C4-2B (cell line): ENCODE measurements at regions not wholly inside any gene's neighbourhood (a gene's known extent, or its start where the extent isn't known, plus 50 kb on each side); places are given as distances from the start of the nearest gene placed in this dataset.

Source experiments
- H3K27ac ChIP-seq: fragments of 450-650 bp; 2 replicates; pipeline ENCODE4 v1.5.1; 2017
- CTCF ChIP-seq: fragments of 450-650 bp; conservative IDR thresholded peaks from 2 replicates; pipeline ENCODE4 v1.5.1; 2017; ENCODE audit warnings: mild to moderate bottlenecking
- ZFX ChIP-seq: fragments of 450-650 bp; IDR thresholded peaks from 2 replicates; pipeline ENCODE4 v1.6.1; 2017

DNA sequence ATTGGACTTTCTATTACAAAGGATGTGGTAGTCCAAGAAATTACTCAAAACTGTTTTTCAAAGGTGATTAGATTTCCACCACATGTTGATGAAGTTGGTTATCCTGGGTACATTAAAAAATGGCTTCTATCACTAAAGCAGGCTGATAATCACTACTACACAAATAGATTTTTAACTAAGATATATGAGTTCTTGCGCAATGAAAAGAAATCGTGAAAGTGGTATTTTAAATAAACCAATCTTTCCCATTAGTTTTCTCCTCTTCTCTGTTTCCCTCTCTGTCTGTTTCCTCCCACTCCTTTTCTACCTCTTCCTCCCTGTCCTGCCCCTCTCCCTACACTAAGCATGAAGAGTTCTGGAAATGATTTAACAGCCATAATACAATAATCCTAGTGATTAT is 487.9 kb upstream of the CITED2 start:
- TF ChIP-seq CTCF (no peak), ZFX (no peak)
- H3K27ac ChIP-seq: no peak overlapping the region

DNA sequence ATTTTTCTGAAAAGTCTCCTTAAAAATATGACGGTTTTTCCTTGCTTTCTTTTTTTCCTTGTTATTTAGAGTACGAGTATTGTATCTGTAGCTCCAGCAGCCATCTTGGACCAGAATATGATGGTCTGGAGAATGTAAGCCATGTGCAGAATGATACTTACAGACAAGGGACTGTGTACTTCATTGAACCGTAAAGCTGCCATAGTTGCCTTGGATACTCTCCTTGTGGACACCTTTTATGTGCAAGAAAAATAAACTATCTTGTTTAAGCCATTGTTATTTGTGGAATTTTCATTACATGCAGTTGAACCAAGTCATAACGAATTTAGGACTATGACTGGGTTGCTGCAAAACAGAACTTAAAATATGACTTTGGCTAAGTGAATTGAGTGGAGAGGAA is 485.8 kb upstream of the CITED2 start:
- H3K27ac ChIP-seq: no peak overlapping the region
- TF ChIP-seq CTCF (no peak), ZFX (no peak)

GRCh38 chr6:139858429-139858828 is 484.0 kb upstream of the CITED2 start:
- H3K27ac ChIP-seq: no peak overlapping the region
- no peak for TF ChIP-seq CTCF

DNA sequence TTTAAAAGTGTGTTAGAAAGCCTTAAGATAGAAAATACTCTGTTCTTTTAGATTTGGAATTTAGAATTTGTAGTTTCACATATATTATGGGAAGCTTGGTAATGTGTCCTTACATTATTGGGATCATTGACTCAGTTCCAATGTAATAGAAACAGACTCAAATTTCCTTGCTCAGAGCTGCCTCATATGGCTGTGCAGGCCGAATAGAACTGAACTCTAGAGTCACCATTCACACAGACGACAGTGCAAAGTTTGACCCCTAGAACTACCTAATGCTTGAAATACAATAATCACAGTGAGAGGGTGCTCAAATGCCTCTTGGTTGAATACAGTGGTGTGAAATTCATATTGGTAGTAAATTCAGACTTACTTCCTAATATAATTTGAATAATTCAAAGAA is 482.7 kb upstream of the CITED2 start:
- TF ChIP-seq CTCF (no peak), ZFX (no peak)

DNA sequence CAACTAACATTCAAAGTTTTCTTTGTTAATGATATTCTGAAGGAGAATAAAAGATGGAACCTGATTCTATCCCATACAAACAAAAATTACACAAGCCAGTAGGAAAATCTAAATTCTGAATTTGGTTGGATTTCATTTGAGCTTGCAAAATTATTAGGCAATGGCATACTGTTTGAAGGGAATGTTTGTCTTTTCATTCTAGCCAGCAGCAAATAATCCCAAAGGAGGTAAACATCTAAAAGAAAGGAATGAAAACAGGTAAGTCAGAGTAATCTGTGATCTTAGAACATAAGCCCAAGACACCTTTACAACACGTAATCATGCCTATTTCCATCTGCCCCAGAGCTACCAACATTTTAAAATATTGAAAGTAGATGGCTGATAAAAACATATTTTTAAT is 482.1 kb upstream of the CITED2 start:
- no peak overlapping the region for H3K27ac ChIP-seq
- TF ChIP-seq ZFX: no peak
- no peak for TF ChIP-seq CTCF

More for the DNA sequence above, 482.7 kb upstream of the CITED2 start:
- H3K27ac ChIP-seq: no peak overlapping the region

DNA sequence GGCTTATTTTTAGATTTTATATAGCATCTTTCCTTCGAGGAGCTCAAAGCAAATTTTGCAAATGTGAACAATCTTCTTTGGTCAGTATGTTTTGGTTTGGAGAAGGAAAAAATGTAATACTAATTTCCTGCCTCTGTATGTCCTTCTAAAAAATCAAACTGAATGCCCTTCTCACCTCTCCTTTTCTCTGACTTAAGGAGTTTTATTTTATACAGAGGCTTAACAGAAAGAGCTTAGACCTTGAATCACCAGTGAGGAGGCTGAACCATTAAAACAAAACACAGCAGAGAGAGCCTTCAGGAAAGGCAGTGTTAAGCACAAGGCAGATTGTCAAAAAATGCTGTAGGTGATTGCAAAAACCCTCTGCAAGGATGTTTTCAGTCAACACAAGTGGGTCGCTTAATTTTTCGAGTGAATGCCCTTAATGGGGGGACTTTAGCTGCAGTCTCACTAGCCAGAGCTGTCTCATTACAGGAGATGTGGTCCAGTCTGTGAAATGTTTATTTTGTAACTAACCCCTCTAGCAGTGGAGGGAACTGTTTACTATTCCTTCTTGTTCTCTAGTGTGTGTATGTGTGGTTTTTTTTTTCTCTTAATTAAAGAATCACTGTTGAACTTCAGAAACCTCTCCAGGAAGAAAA is 481.3 kb upstream of the CITED2 start:
- TF ChIP-seq CTCF (no peak), ZFX (no peak)
- no peak overlapping the region for H3K27ac ChIP-seq

DNA sequence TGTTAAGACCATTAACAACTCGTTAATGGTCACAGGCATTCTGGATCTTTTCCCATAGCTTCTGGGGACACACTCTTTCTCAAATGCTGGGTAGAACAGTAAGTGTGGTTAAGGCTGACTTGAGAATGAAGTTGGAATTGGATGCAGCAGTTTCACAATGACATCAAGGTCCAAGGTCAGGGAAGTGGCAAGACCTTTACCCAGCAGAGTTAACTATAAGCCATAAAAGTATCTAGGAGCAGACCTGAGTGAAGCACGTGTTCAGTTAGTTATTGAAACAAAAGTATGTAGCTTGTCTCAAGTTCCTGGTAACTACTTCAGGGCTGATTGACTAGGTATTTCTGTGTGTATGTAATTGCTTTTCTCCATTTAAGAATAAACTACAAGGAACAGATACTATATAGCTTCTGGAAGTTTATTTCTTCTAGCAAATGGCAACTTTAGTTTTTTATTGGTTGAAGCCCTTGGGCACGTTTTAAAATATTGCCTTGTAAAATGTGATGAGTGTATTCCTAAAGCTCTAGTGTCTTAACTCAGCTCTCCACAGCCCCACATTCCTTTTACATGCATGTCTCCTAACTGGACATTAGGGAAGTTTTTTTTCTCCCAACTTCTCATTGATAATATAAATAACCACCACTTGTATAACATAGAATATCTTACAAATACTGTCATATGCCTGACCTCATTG is 479.0 kb upstream of the CITED2 start:
- TF ChIP-seq CTCF: no peak
- no peak for TF ChIP-seq ZFX
- no peak overlapping the region for H3K27ac ChIP-seq
